HL-60 (cell line): ENCODE measurements at regions not wholly inside any gene's neighbourhood (a gene's known extent, or its start where the extent isn't known, plus 50 kb on each side); places are given as distances from the start of the nearest gene placed in this dataset.

Experiments
- DNase-seq, 2 experiments: peaks; one replicate each; pipeline ENCODE4 v3.0.0-alpha.2; 2010 to 2020; ENCODE audit warnings: low read depth in 1 of 2, low spot score in 1 of 2
- H3K27ac ChIP-seq: fragments of 250-450 bp; sonication (Bioruptor Pico); replicated peaks from 2 replicates; pipeline ENCODE4 v1.5.1; 2020; ENCODE audit warnings: mild to moderate bottlenecking, moderate library complexity
- H3K27me3 ChIP-seq: fragments of 250-450 bp; sonication (Bioruptor Pico); 2 replicates; pipeline ENCODE4 v1.5.1; 2021; ENCODE audit warnings: mild to moderate bottlenecking, moderate library complexity; ENCODE audit not compliant: insufficient read depth, poor library complexity, severe bottlenecking
- H3K4me3 ChIP-seq: replicated peaks from 2 replicates; pipeline ENCODE4 v1.5.1; 2011; ENCODE audit warnings: mild to moderate bottlenecking, control low read depth, low read length; ENCODE audit not compliant: insufficient read depth
- CTCF ChIP-seq: IDR thresholded peaks from one replicate; pipeline ENCODE4 v1.5.1; 2011; ENCODE audit warnings: low read length, control low read depth, inconsistent platforms; ENCODE audit not compliant: insufficient read depth
- GABPA ChIP-seq: IDR thresholded peaks from 2 replicates; pipeline ENCODE4 v1.6.1; 2012; ENCODE audit warnings: low read depth
- POLR2AphosphoS5 ChIP-seq: IDR thresholded peaks from 2 replicates; pipeline ENCODE4 v1.6.1; 2012; ENCODE audit warnings: low read depth
- SPI1 ChIP-seq: IDR thresholded peaks from 2 replicates; pipeline ENCODE4 v1.6.1; 2012; ENCODE audit warnings: low read depth, mild to moderate bottlenecking, borderline replicate concordance
- TF ChIP-seq, protein P1 (sequence below): IDR thresholded peaks from 2 replicates; pipeline ENCODE4 v1.6.1; 2012; ENCODE audit warnings: low read depth; ENCODE audit not compliant: insufficient replicate concordance

- peaks cover 10% of the 10 kb centered on the region for H3K27me3 ChIP-seq
- TF ChIP-seq CTCF = no peak
- TF ChIP-seq, protein P1, sequence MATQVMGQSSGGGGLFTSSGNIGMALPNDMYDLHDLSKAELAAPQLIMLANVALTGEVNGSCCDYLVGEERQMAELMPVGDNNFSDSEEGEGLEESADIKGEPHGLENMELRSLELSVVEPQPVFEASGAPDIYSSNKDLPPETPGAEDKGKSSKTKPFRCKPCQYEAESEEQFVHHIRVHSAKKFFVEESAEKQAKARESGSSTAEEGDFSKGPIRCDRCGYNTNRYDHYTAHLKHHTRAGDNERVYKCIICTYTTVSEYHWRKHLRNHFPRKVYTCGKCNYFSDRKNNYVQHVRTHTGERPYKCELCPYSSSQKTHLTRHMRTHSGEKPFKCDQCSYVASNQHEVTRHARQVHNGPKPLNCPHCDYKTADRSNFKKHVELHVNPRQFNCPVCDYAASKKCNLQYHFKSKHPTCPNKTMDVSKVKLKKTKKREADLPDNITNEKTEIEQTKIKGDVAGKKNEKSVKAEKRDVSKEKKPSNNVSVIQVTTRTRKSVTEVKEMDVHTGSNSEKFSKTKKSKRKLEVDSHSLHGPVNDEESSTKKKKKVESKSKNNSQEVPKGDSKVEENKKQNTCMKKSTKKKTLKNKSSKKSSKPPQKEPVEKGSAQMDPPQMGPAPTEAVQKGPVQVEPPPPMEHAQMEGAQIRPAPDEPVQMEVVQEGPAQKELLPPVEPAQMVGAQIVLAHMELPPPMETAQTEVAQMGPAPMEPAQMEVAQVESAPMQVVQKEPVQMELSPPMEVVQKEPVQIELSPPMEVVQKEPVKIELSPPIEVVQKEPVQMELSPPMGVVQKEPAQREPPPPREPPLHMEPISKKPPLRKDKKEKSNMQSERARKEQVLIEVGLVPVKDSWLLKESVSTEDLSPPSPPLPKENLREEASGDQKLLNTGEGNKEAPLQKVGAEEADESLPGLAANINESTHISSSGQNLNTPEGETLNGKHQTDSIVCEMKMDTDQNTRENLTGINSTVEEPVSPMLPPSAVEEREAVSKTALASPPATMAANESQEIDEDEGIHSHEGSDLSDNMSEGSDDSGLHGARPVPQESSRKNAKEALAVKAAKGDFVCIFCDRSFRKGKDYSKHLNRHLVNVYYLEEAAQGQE = no peak
- no peak for TF ChIP-seq SPI1
- no peak for TF ChIP-seq POLR2AphosphoS5
- no peak for TF ChIP-seq GABPA
- H3K27ac ChIP-seq = no peak overlapping the region
- no peak overlapping the region for H3K4me3 ChIP-seq
- no peak for DNase-seq
Measured at GRCh38 chr1:214216021-214216420, 64.9 kb upstream of the SMYD2 start.

- TF ChIP-seq POLR2AphosphoS5 = no peak
- TF ChIP-seq, protein P1 = no peak
- TF ChIP-seq GABPA = no peak
- DNase-seq = no peak
- peaks cover 10% of the 10 kb centered on the region for H3K27me3 ChIP-seq
- no peak overlapping the region for H3K4me3 ChIP-seq
- no peak overlapping the region for H3K27ac ChIP-seq
Measured at GRCh38 chr1:214216779-214217178, 64.2 kb upstream of the SMYD2 start.

DNA sequence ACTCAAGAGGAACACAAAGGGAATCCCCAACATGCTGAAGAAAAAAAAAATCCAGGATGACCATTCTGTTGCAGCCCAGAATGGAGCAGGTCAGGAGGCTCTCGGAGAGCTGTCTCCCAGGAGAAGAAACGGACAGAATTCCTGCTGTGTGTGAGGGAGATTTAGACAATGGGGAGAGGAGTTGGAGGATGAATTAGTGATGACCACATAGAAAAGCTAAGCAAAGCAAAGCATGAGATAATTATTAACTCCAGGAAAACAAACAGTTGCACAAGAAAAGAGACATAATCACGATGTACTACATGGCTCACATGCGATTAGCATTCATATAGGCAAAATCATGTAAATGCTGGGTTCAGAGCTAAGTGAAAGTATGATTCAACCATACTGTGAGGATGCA is 61.1 kb upstream of the SMYD2 start:
- no peak for DNase-seq
- no peak overlapping the region for H3K4me3 ChIP-seq
- TF ChIP-seq SPI1 (no peak), CTCF (no peak), POLR2AphosphoS5 (no peak), GABPA (no peak)
- TF ChIP-seq, protein P1 = no peak
- H3K27me3 ChIP-seq = peaks cover 7% of the 10 kb centered on the region
- H3K27ac ChIP-seq = no peak overlapping the region

DNA sequence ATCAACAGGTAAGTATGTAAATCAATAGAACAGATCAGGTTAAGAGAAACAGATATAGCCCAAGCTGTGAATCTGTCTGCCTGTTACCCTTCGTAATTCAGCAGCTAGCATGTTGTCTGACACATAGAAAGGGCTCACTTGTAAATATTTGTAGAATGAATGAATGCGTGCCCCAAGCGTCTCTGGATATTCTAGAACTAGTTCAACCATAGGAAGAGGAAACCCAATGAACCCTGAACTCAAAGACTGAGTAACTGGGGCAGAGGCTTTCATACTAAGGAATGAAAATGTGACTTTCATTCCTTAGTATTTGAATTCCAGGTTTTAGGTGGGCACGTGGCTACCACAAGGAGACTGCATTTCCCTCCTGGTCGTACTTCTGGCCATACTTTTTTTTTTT is 60.1 kb upstream of the SMYD2 start:
- Histone ChIP-seq H3K27ac (no peak overlapping the region), H3K4me3 (no peak overlapping the region), H3K27me3 (peaks cover 6% of the 10 kb centered on the region)
- DNase-seq = no peak
- TF ChIP-seq SPI1 (no peak), CTCF (no peak), POLR2AphosphoS5 (no peak), GABPA (no peak)
- TF ChIP-seq, protein P1 = no peak
